BE2C (cell line): ENCODE measurements at regions not wholly inside any gene's neighbourhood (a gene's known extent, or its start where the extent isn't known, plus 50 kb on each side); places are given as distances from the start of the nearest gene placed in this dataset.

Experiments used
- DNase-seq: peaks from one replicate; pipeline ENCODE4 v3.0.0-alpha.2; 2020
- H3K27me3 ChIP-seq: fragments of 250-450 bp; sonication (Bioruptor Pico); 2 replicates; pipeline ENCODE4 v1.5.1; 2020; ENCODE audit warnings: mild to moderate bottlenecking
- H3K36me3 ChIP-seq: fragments of 250-450 bp; sonication (Bioruptor Pico); 2 replicates; pipeline ENCODE4 v1.5.1; 2020; ENCODE audit warnings: mild to moderate bottlenecking
- H3K4me1 ChIP-seq: fragments of 250-450 bp; sonication (Bioruptor Pico); 2 replicates; pipeline ENCODE4 v1.5.1; 2020
- H3K4me3 ChIP-seq: 2 replicates; pipeline ENCODE4 v1.5.1; 2011; ENCODE audit warnings: low read depth, low read length
- H3K9me3 ChIP-seq: fragments of 250-450 bp; sonication (Bioruptor Pico); 2 replicates; pipeline ENCODE4 v1.5.1; 2020
- TF ChIP-seq, protein P1 (sequence below): IDR thresholded peaks from 2 replicates; pipeline ENCODE4 v1.5.1; 2012; ENCODE audit warnings: mild to moderate bottlenecking, low read depth, low read length

DNA sequence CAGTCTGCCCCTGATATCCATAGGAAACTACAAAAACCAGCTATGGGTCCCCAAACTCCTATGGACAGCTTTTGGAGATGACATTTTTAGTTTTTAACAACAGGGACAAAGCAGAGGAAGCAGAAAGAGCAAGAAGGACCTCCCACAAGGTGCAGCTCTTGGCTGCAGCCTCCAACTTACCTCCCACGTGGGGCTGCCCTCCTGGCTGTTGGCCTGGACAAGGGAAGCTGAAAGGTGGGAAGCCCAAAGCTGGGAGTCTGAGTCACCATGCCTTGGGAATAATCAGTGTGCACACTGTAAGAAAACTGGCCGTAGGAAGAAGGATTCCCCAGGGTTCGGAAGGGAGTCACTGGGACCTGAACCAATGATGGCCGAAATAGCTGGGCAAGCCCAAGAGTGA is 51.8 kb upstream of the PAX1 start:
- H3K36me3 ChIP-seq = no peaks in the 10 kb centered on the region
- no peaks in the 10 kb centered on the region for H3K9me3 ChIP-seq
- TF ChIP-seq, protein P1, sequence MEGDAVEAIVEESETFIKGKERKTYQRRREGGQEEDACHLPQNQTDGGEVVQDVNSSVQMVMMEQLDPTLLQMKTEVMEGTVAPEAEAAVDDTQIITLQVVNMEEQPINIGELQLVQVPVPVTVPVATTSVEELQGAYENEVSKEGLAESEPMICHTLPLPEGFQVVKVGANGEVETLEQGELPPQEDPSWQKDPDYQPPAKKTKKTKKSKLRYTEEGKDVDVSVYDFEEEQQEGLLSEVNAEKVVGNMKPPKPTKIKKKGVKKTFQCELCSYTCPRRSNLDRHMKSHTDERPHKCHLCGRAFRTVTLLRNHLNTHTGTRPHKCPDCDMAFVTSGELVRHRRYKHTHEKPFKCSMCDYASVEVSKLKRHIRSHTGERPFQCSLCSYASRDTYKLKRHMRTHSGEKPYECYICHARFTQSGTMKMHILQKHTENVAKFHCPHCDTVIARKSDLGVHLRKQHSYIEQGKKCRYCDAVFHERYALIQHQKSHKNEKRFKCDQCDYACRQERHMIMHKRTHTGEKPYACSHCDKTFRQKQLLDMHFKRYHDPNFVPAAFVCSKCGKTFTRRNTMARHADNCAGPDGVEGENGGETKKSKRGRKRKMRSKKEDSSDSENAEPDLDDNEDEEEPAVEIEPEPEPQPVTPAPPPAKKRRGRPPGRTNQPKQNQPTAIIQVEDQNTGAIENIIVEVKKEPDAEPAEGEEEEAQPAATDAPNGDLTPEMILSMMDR = no peak
- DNase-seq = no peak
- no peaks in the 10 kb centered on the region for H3K27me3 ChIP-seq
- H3K4me3 ChIP-seq = no peak overlapping the region
- H3K4me1 ChIP-seq = no peaks in the 10 kb centered on the region

- Histone ChIP-seq H3K9me3 (no peaks in the 10 kb centered on the region), H3K4me1 (no peaks in the 10 kb centered on the region), H3K36me3 (no peaks in the 10 kb centered on the region), H3K4me3 (no peak overlapping the region), H3K27me3 (no peaks in the 10 kb centered on the region)
- no peak for DNase-seq
- TF ChIP-seq, protein P1 = no peak
Measured at GRCh38 chr20:21643417-21643816, 62.0 kb upstream of the PAX1 start.

DNA sequence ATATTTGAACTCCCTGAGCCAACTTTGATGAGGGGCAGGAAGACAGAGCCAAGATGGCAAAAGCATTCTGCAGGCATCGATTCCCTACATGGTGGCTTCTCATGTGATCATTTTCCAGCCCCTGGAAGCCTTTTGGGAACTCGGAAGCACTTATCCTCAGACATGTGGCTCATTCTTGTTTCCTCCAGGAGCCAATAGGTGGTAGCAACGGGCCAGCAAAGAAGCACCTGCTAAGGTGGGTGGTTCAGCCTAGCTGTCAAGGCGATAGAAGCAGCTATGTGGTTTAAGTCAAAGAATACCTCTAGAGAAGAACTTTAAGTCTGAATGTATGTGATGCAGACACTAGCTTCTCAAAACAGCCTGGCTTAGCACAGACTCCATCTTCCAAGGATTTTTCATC is 64.9 kb upstream of the PAX1 start:
- Histone ChIP-seq H3K4me3 (no peak overlapping the region), H3K4me1 (no peaks in the 10 kb centered on the region), H3K9me3 (no peaks in the 10 kb centered on the region), H3K27me3 (no peaks in the 10 kb centered on the region), H3K36me3 (no peaks in the 10 kb centered on the region)
- TF ChIP-seq, protein P1 = no peak
- no peak for DNase-seq

DNA sequence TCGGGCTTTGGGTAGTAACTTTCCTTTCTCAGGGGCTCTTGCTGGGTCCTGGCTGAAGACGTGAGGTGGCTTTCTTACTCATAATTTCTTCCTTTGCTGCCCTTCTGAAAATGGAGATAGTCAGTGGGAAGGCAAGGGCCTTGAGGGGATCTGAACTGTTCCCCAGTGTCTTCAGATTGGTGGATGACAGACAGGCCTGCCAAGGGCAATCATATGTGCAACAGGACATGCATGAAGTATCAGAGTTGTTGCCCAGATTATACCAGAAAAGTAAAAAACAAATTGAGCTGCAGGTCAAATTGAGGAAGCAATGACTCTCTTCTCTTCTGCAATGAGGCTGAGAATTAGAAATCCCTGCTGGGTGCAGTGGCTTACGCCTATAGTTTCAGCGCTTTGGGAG is 71.6 kb upstream of the PAX1 start:
- H3K4me3 ChIP-seq = no peak overlapping the region
- H3K4me1 ChIP-seq = no peaks in the 10 kb centered on the region
- no peaks in the 10 kb centered on the region for H3K9me3 ChIP-seq
- DNase-seq = no peak
- H3K36me3 ChIP-seq = no peaks in the 10 kb centered on the region
- TF ChIP-seq, protein P1 = no peak
- H3K27me3 ChIP-seq = no peaks in the 10 kb centered on the region

DNA sequence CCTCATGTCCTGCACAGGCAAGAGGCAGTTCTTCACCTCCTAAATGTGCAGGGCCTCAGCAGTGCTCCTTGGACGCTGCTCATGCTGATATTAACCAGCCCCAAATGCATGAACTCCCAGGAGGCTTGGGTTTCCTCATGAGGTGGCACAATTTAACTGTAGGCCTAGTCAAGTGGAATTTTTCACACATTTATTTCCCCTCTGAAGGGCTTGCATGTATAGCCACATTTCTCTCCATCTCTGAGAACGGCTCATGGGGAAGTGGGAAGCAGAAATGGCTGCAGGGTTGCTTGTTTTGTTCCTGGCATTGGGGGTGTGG is 72.8 kb upstream of the PAX1 start:
- TF ChIP-seq, protein P1 = no peak

DNA sequence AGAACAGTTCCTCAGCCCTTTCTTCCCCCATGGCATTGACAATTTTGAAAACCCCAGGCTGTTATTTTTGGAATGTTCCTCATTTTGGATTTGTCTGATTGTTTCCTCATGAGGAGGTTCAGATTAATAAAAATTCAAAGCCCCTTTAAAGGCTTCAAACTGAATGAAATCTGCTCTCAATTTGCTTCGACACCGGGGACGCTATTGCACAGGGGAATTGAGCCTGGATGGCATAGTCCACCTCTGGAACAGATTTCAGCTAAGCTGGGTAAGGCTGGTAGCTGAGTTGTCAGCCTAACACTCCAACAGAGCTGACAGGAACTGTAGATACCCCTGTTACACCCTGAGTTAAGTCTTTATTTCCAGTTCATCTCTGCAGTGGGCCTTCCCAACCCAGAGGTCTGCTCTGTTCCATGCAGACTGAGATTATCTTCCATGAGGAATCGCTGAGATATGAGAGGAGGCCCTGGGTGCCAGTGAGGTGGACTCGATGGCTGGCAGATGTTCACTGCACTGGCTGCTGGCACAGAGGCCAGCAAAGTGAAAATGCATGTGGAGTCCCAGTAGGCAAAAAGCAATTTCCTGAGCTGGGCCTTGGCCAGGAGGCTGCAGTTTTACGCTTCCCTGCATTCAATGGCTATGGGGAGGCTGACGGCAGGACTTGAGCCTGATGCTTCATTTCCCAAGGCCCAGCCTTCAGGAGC is 73.3 kb upstream of the PAX1 start:
- Histone ChIP-seq H3K9me3 (no peaks in the 10 kb centered on the region), H3K4me3 (no peak overlapping the region), H3K27me3 (no peaks in the 10 kb centered on the region), H3K4me1 (no peaks in the 10 kb centered on the region), H3K36me3 (no peaks in the 10 kb centered on the region)
- no peak for DNase-seq
- TF ChIP-seq, protein P1 = no peak

More for the DNA sequence above, 72.8 kb upstream of the PAX1 start:
- DNase-seq = no peak
- Histone ChIP-seq H3K36me3 (no peaks in the 10 kb centered on the region), H3K27me3 (no peaks in the 10 kb centered on the region), H3K9me3 (no peaks in the 10 kb centered on the region), H3K4me1 (no peaks in the 10 kb centered on the region), H3K4me3 (no peak overlapping the region)
